GM12865 (cell line): ENCODE measurements at regions not wholly inside any gene's neighbourhood (a gene's known extent, or its start where the extent isn't known, plus 50 kb on each side); places are given as distances from the start of the nearest gene placed in this dataset.

ENCODE experiments used
- DNase-seq: peaks from one replicate; pipeline ENCODE4 v3.0.0; 2010; ENCODE audit warnings: low read depth
- H3K4me3 ChIP-seq: 2 replicates; pipeline ENCODE4 v1.5.1; 2011; ENCODE audit warnings: mild to moderate bottlenecking, low read depth, low read length, control low read depth
- CTCF ChIP-seq: IDR thresholded peaks from 2 replicates; pipeline ENCODE4 v1.5.1; 2011; ENCODE audit warnings: low read length, control low read depth, low read depth, inconsistent platforms; ENCODE audit not compliant: insufficient read depth; ENCODE audit errors: missing control alignments

GRCh38 chr2:172372436-172372835 lies 55.0 kb upstream of the ITGA6 start:
- TF ChIP-seq CTCF: no peak
- no peak for DNase-seq

GRCh38 chr2:172373076-172373475 lies 54.3 kb upstream of the ITGA6 start:
- no peak for DNase-seq
- H3K4me3 ChIP-seq: no peak overlapping the region
- no peak for TF ChIP-seq CTCF

More at GRCh38 chr2:172372436-172372835, 55.0 kb upstream of the ITGA6 start:
- no peak overlapping the region for H3K4me3 ChIP-seq

- no peak overlapping the region for H3K4me3 ChIP-seq
- no peak for DNase-seq
- TF ChIP-seq CTCF: no peak
Measured at GRCh38 chr2:172373766-172374165, 53.6 kb upstream of the ITGA6 start.

GRCh38 chr2:172374318-172375240 lies 52.8 kb upstream of the ITGA6 start:
- H3K4me3 ChIP-seq: no peak overlapping the region
- TF ChIP-seq CTCF: no peak
- no peak for DNase-seq

- no peak for TF ChIP-seq CTCF
- no peak overlapping the region for H3K4me3 ChIP-seq
- DNase-seq: no peak
Measured at GRCh38 chr2:172375251-172375650, 52.1 kb upstream of the ITGA6 start.

- no peak for TF ChIP-seq CTCF
- H3K4me3 ChIP-seq: no peak overlapping the region
- no peak for DNase-seq
Measured at GRCh38 chr2:172376016-172376415, 51.4 kb upstream of the ITGA6 start.
